Osteocyte (in vitro differentiated cells): ENCODE measurements at regions not wholly inside any gene's neighbourhood (a gene's known extent, or its start where the extent isn't known, plus 50 kb on each side); places are given as distances from the start of the nearest gene placed in this dataset.

ENCODE experiments used
- DNase-seq: peaks from one replicate; pipeline ENCODE4 v3.0.0; 2021; ENCODE audit warnings: mixed read lengths; ENCODE audit not compliant: unreplicated experiment; ENCODE audit errors: extremely low spot score
- H3K27ac Mint-ChIP-seq: one replicate; pipeline ENCODE4 v1.8.0; 2021; ENCODE audit warnings: mild to moderate bottlenecking, mixed read lengths; ENCODE audit not compliant: unreplicated experiment
- H3K27me3 Mint-ChIP-seq: one replicate; pipeline ENCODE4 v1.8.0; 2021; ENCODE audit warnings: mixed read lengths; ENCODE audit not compliant: unreplicated experiment
- H3K36me3 Mint-ChIP-seq: one replicate; pipeline ENCODE4 v1.8.0; 2021; ENCODE audit warnings: mixed read lengths; ENCODE audit not compliant: unreplicated experiment
- H3K4me1 Mint-ChIP-seq: one replicate; pipeline ENCODE4 v1.8.0; 2021; ENCODE audit warnings: mixed read lengths; ENCODE audit not compliant: unreplicated experiment
- H3K4me3 Mint-ChIP-seq: one replicate; pipeline ENCODE4 v1.8.0; 2021; ENCODE audit warnings: mild to moderate bottlenecking, moderate library complexity, mixed read lengths; ENCODE audit not compliant: unreplicated experiment
- H3K9me3 Mint-ChIP-seq: one replicate; pipeline ENCODE4 v1.8.0; 2021; ENCODE audit warnings: mixed read lengths; ENCODE audit not compliant: unreplicated experiment
- CTCF ChIP-seq: fragments of 200-600 bp; sonication (generic); IDR thresholded peaks from 2 replicates; pipeline ENCODE4 v1.5.0; 2021; ENCODE audit warnings: antibody characterized with exemption, mild to moderate bottlenecking, moderate library complexity

- H3K27ac Mint-ChIP-seq: no peak overlapping the region
- H3K9me3 Mint-ChIP-seq: peaks cover 5% of the 10 kb centered on the region
- H3K4me3 Mint-ChIP-seq: no peak overlapping the region
- no peak for TF ChIP-seq CTCF
- peak; percentile 54 for DNase-seq
- peaks cover 5% of the 10 kb centered on the region for H3K27me3 Mint-ChIP-seq
- H3K36me3 Mint-ChIP-seq: peaks cover 4% of the 10 kb centered on the region
- H3K4me1 Mint-ChIP-seq: peaks cover 10% of the 10 kb centered on the region
Measured at GRCh38 chr6:43951756-43952675, 175.2 kb downstream of the MRPL14 start.

GRCh38 chr6:43951063-43951755 is 176.0 kb downstream of the MRPL14 start:
- H3K27ac Mint-ChIP-seq: no peak overlapping the region
- peak; percentile 54 for TF ChIP-seq CTCF
- H3K27me3 Mint-ChIP-seq: peaks cover under 1% of the 10 kb centered on the region
- DNase-seq: peak; percentile 85
- H3K4me3 Mint-ChIP-seq: no peak overlapping the region
- peaks cover 10% of the 10 kb centered on the region for H3K4me1 Mint-ChIP-seq
- H3K36me3 Mint-ChIP-seq: peaks cover 1% of the 10 kb centered on the region
- H3K9me3 Mint-ChIP-seq: peaks cover 8% of the 10 kb centered on the region

GRCh38 chr6:43950731-43951062 is 176.6 kb downstream of the MRPL14 start:
- DNase-seq: no peak
- TF ChIP-seq CTCF: no peak
- Mint-ChIP-seq H3K9me3 (peaks cover 7% of the 10 kb centered on the region), H3K4me3 (no peak overlapping the region), H3K36me3 (no peaks in the 10 kb centered on the region), H3K4me1 (peaks cover 10% of the 10 kb centered on the region), H3K27ac (no peak overlapping the region), H3K27me3 (no peaks in the 10 kb centered on the region)

- DNase-seq: peak; percentile 73
- Mint-ChIP-seq H3K27me3 (no peaks in the 10 kb centered on the region), H3K27ac (no peak overlapping the region), H3K9me3 (peaks cover 10% of the 10 kb centered on the region), H3K36me3 (no peaks in the 10 kb centered on the region), H3K4me1 (peaks cover 10% of the 10 kb centered on the region), H3K4me3 (no peak overlapping the region)
- no peak for TF ChIP-seq CTCF
Measured at GRCh38 chr6:43950051-43950605, 177.1 kb downstream of the MRPL14 start.

GRCh38 chr6:43949551-43949991 is 177.7 kb downstream of the MRPL14 start:
- H3K27me3 Mint-ChIP-seq: no peaks in the 10 kb centered on the region
- no peak overlapping the region for H3K27ac Mint-ChIP-seq
- H3K4me1 Mint-ChIP-seq: peaks cover 10% of the 10 kb centered on the region
- no peak for TF ChIP-seq CTCF
- H3K9me3 Mint-ChIP-seq: peaks cover 16% of the 10 kb centered on the region
- no peak for DNase-seq
- no peaks in the 10 kb centered on the region for H3K36me3 Mint-ChIP-seq
- no peak overlapping the region for H3K4me3 Mint-ChIP-seq
